ENCODE measurements at regions not wholly inside any gene's neighbourhood (a gene's known extent, or its start where the extent isn't known, plus 50 kb on each side); places are given as distances from the start of the nearest gene placed in this dataset.

GRCh38 chr6:101294676-101295075 is 98.8 kb upstream of the GRIK2 start:
- no peak overlapping the region for H3K4me3 ChIP-seq (ENCODE audit: low read depth in 1 of 3, low read length in 3 of 3)
- H3K4me1 ChIP-seq (ENCODE audit: control insufficient read depth in 4 of 4, insufficient read depth in 4 of 4, low read length in 3 of 4), result no peaks in the 10 kb centered on the region
- no peaks in the 10 kb centered on the region for H3K36me3 ChIP-seq (ENCODE audit: control insufficient read depth in 4 of 4, insufficient read depth in 3 of 4, low read depth in 1 of 4, low read length in 3 of 4)
- H3K9ac ChIP-seq (ENCODE audit: low read depth in 1 of 2, low read length in 2 of 2), result no peak overlapping the region
- TF ChIP-seq EGR1 (IDR thresholded peaks at IDR 0.05; ENCODE audit: low read depth in 2 of 2) (no peak), RAD21 (IDR thresholded peaks at IDR 0.05) (no peak), HNF4G (IDR thresholded peaks at IDR 0.05) (no peak), YY1 (IDR thresholded peaks at IDR 0.05) (no peak), ATF3 (IDR thresholded peaks at IDR 0.05) (no peak)
- TF ChIP-seq, protein P1, sequence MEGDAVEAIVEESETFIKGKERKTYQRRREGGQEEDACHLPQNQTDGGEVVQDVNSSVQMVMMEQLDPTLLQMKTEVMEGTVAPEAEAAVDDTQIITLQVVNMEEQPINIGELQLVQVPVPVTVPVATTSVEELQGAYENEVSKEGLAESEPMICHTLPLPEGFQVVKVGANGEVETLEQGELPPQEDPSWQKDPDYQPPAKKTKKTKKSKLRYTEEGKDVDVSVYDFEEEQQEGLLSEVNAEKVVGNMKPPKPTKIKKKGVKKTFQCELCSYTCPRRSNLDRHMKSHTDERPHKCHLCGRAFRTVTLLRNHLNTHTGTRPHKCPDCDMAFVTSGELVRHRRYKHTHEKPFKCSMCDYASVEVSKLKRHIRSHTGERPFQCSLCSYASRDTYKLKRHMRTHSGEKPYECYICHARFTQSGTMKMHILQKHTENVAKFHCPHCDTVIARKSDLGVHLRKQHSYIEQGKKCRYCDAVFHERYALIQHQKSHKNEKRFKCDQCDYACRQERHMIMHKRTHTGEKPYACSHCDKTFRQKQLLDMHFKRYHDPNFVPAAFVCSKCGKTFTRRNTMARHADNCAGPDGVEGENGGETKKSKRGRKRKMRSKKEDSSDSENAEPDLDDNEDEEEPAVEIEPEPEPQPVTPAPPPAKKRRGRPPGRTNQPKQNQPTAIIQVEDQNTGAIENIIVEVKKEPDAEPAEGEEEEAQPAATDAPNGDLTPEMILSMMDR (IDR thresholded peaks at IDR 0.05; ENCODE audit: low read depth, low read length, missing input control), result no peak
- no peak for DNase-seq (ENCODE audit: low spot score)
- no peak overlapping the region for H3K27ac ChIP-seq (ENCODE audit: low read depth in 1 of 2, low read length in 2 of 2)
- no peaks in the 10 kb centered on the region for H3K27me3 ChIP-seq (ENCODE audit: control insufficient read depth in 4 of 4, insufficient read depth in 4 of 4, low read length in 3 of 4)
- peaks cover 0 to 2% (median 0%) of the 10 kb centered on the region in 4 donors for H3K9me3 ChIP-seq (ENCODE audit: control insufficient read depth in 4 of 4, low read length in 3 of 4)

DNA sequence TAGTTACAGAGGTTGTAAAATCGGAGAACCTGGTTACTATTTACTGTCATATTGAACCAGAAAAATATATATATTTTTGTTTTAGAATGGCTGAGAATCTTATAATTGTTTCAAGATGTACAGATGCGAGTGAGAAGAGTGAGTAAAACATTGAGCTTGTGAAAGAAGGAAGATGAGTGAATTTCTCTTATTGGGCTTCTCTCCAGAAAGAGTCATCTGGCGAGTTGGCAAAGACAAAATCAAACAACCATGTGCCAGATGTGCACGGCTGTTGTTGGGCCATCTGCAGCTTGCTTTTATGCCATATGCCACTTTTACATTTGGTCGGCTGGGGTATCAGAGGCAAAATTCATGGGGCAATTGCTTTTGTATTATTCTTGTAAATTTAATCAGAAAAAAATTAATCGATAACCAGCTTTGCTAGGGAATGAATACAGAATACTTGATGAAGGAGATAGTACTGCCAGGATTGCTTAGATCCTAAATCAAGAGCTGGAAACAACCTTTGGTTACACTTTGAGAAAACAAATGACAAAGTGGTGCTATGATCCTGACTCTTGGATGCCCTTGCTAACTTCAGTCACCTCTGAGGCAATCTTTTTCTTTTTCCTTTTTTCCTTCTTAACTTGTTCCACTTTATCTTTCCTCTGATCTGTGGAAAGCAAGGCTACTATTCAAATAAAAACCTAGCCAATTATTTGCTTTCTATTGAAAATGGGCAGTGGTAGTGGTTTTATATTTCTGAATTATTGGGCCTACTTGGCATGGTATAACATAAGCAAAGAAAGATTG is 97.1 kb upstream of the GRIK2 start:
- H3K27me3 ChIP-seq (ENCODE audit: control insufficient read depth in 4 of 4, insufficient read depth in 4 of 4, low read length in 3 of 4), result no peaks in the 10 kb centered on the region
- no peak overlapping the region for H3K27ac ChIP-seq (ENCODE audit: low read depth in 1 of 2, low read length in 2 of 2)
- H3K4me1 ChIP-seq (ENCODE audit: control insufficient read depth in 4 of 4, insufficient read depth in 4 of 4, low read length in 3 of 4), result no peaks in the 10 kb centered on the region
- 68% methylated on average over 6 of the region's 6 CpGs for WGBS
- TF ChIP-seq YY1 (IDR thresholded peaks at IDR 0.05) (no peak), HNF4G (IDR thresholded peaks at IDR 0.05) (no peak), RXRA (IDR thresholded peaks at IDR 0.05) (no peak), ATF3 (IDR thresholded peaks at IDR 0.05) (no peak), TAF1 (conservative IDR thresholded peaks at IDR 0.05) (no peak), JUND (IDR thresholded peaks at IDR 0.05) (no peak), FOXA2 (IDR thresholded peaks at IDR 0.05) (no peak), GABPA (IDR thresholded peaks at IDR 0.05 in 1 of 2, conservative IDR thresholded peaks at IDR 0.05 in 1 of 2) (no peak), RAD21 (IDR thresholded peaks at IDR 0.05) (no peak), SP1 (IDR thresholded peaks at IDR 0.05) (no peak), HNF4A (conservative IDR thresholded peaks at IDR 0.05) (no peak), MAX (IDR thresholded peaks at IDR 0.05) (no peak), EGR1 (IDR thresholded peaks at IDR 0.05; ENCODE audit: low read depth in 2 of 2) (no peak), NR2F2 (IDR thresholded peaks at IDR 0.05) (no peak), FOXA1 (IDR thresholded peaks at IDR 0.05) (no peak)
- TF ChIP-seq, protein P2, sequence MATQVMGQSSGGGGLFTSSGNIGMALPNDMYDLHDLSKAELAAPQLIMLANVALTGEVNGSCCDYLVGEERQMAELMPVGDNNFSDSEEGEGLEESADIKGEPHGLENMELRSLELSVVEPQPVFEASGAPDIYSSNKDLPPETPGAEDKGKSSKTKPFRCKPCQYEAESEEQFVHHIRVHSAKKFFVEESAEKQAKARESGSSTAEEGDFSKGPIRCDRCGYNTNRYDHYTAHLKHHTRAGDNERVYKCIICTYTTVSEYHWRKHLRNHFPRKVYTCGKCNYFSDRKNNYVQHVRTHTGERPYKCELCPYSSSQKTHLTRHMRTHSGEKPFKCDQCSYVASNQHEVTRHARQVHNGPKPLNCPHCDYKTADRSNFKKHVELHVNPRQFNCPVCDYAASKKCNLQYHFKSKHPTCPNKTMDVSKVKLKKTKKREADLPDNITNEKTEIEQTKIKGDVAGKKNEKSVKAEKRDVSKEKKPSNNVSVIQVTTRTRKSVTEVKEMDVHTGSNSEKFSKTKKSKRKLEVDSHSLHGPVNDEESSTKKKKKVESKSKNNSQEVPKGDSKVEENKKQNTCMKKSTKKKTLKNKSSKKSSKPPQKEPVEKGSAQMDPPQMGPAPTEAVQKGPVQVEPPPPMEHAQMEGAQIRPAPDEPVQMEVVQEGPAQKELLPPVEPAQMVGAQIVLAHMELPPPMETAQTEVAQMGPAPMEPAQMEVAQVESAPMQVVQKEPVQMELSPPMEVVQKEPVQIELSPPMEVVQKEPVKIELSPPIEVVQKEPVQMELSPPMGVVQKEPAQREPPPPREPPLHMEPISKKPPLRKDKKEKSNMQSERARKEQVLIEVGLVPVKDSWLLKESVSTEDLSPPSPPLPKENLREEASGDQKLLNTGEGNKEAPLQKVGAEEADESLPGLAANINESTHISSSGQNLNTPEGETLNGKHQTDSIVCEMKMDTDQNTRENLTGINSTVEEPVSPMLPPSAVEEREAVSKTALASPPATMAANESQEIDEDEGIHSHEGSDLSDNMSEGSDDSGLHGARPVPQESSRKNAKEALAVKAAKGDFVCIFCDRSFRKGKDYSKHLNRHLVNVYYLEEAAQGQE (IDR thresholded peaks at IDR 0.05), result no peak
- TF ChIP-seq, protein P1 (IDR thresholded peaks at IDR 0.05; ENCODE audit: low read depth, low read length, missing input control), result no peak
- TF ChIP-seq, protein P3, sequence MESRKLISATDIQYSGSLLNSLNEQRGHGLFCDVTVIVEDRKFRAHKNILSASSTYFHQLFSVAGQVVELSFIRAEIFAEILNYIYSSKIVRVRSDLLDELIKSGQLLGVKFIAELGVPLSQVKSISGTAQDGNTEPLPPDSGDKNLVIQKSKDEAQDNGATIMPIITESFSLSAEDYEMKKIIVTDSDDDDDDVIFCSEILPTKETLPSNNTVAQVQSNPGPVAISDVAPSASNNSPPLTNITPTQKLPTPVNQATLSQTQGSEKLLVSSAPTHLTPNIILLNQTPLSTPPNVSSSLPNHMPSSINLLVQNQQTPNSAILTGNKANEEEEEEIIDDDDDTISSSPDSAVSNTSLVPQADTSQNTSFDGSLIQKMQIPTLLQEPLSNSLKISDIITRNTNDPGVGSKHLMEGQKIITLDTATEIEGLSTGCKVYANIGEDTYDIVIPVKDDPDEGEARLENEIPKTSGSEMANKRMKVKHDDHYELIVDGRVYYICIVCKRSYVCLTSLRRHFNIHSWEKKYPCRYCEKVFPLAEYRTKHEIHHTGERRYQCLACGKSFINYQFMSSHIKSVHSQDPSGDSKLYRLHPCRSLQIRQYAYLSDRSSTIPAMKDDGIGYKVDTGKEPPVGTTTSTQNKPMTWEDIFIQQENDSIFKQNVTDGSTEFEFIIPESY (IDR thresholded peaks at IDR 0.05), result no peak
- no peaks in the 10 kb centered on the region for H3K36me3 ChIP-seq (ENCODE audit: control insufficient read depth in 4 of 4, insufficient read depth in 3 of 4, low read depth in 1 of 4, low read length in 3 of 4)
- DNase-seq (ENCODE audit: low spot score), result no peak
- no peak overlapping the region for H3K9ac ChIP-seq (ENCODE audit: low read depth in 1 of 2, low read length in 2 of 2)
- H3K9me3 ChIP-seq (ENCODE audit: control insufficient read depth in 4 of 4, low read length in 3 of 4), result peaks cover 0 to 2% (median 0%) of the 10 kb centered on the region in 4 donors
- no peak overlapping the region for H3K4me3 ChIP-seq (ENCODE audit: low read depth in 1 of 3, low read length in 3 of 3)
